BJ (cell line): ENCODE measurements at regions not wholly inside any gene's neighbourhood (a gene's known extent, or its start where the extent isn't known, plus 50 kb on each side); places are given as distances from the start of the nearest gene placed in this dataset.

Experiments
- CTCF ChIA-PET: fragments of 350-600 bp; formaldehyde crosslinking; extraction: SDS; loops from one replicate; lab custom pipeline; 2021; ENCODE audit warnings: antibody characterized with exemption, inconsistent platforms; lab: Yijun Ruan, JAX
- POLR2A ChIA-PET: fragments of 300-600 bp; sonication (Branson Sonifier 250); formaldehyde crosslinking; extraction: SDS; loops from one replicate; lab custom pipeline; 2021; ENCODE audit warnings: antibody characterized with exemption; lab: Charles Lee
- DNase-seq: peaks from one replicate; pipeline ENCODE4 v3.0.0-alpha.2; 2011; ENCODE audit warnings: low read depth
- H3K27me3 ChIP-seq: 2 replicates; pipeline ENCODE4 v1.6.0; 2011; ENCODE audit warnings: low read length; ENCODE audit not compliant: control insufficient read depth, insufficient read depth
- H3K36me3 ChIP-seq: 2 replicates; pipeline ENCODE4 v1.5.1; 2011; ENCODE audit warnings: low read length; ENCODE audit not compliant: control insufficient read depth, insufficient read depth
- H3K4me3 ChIP-seq: 2 replicates; pipeline ENCODE4 v1.5.1; 2011; ENCODE audit warnings: low read depth, mild to moderate bottlenecking, control low read depth, low read length
- TF ChIP-seq, protein P1 (sequence below): IDR thresholded peaks from 2 replicates; pipeline ENCODE4 v1.5.1; 2011; ENCODE audit warnings: low read depth, mild to moderate bottlenecking, control low read depth, inconsistent platforms, low read length, moderate library complexity; ENCODE audit not compliant: insufficient read depth

DNA sequence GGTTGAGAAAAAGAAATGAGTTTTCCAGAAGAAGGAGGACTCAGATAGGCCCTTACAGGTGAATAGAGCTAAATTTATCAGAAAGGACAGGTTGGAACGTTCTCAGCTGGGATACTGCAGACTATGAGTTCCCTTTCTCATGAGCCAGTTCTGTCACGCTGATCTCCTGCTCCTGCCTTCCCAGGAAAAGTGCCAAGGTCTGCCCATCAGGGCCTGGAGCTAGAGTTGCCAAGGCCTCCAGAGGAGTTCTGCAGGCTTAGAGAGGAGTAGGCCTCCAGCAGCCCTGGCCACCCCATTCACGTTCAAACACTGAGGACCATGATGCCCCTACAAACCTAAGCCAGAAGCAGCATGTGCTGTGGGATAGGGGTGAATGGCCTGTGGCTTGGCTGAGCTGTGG lies 126.8 kb upstream of the TNR start:
- TF ChIP-seq, protein P1, sequence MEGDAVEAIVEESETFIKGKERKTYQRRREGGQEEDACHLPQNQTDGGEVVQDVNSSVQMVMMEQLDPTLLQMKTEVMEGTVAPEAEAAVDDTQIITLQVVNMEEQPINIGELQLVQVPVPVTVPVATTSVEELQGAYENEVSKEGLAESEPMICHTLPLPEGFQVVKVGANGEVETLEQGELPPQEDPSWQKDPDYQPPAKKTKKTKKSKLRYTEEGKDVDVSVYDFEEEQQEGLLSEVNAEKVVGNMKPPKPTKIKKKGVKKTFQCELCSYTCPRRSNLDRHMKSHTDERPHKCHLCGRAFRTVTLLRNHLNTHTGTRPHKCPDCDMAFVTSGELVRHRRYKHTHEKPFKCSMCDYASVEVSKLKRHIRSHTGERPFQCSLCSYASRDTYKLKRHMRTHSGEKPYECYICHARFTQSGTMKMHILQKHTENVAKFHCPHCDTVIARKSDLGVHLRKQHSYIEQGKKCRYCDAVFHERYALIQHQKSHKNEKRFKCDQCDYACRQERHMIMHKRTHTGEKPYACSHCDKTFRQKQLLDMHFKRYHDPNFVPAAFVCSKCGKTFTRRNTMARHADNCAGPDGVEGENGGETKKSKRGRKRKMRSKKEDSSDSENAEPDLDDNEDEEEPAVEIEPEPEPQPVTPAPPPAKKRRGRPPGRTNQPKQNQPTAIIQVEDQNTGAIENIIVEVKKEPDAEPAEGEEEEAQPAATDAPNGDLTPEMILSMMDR, result no peak
- DNase-seq, result no peak
- ChIA-PET CTCF (no interaction called here), POLR2A (no interaction called here)
- Histone ChIP-seq H3K36me3 (no peaks in the 10 kb centered on the region), H3K27me3 (no peaks in the 10 kb centered on the region), H3K4me3 (no peak overlapping the region)

DNA sequence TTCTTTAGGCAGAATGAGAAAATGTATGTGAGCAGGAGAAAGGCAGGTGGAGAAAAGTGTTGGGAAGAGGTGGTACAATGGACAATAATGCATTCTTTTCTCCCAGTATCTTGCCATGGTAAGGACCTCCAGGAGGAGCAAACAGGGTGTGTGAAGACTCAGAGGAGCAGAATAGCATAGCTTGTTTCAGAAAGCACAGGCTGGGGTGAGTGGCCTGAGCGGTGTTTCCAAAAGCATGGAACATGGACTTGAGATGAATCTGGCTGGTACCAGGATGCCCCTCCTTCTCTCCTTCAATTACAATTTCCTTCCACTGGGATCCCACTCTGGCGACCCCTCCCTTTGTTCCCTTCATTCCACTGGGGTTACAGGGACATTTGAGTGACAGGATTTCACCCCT lies 123.4 kb upstream of the TNR start:
- ChIA-PET POLR2A (no interaction called here), CTCF (no interaction called here)
- Histone ChIP-seq H3K36me3 (no peaks in the 10 kb centered on the region), H3K27me3 (no peaks in the 10 kb centered on the region), H3K4me3 (no peak overlapping the region)
- DNase-seq, result no peak
- TF ChIP-seq, protein P1, result no peak

DNA sequence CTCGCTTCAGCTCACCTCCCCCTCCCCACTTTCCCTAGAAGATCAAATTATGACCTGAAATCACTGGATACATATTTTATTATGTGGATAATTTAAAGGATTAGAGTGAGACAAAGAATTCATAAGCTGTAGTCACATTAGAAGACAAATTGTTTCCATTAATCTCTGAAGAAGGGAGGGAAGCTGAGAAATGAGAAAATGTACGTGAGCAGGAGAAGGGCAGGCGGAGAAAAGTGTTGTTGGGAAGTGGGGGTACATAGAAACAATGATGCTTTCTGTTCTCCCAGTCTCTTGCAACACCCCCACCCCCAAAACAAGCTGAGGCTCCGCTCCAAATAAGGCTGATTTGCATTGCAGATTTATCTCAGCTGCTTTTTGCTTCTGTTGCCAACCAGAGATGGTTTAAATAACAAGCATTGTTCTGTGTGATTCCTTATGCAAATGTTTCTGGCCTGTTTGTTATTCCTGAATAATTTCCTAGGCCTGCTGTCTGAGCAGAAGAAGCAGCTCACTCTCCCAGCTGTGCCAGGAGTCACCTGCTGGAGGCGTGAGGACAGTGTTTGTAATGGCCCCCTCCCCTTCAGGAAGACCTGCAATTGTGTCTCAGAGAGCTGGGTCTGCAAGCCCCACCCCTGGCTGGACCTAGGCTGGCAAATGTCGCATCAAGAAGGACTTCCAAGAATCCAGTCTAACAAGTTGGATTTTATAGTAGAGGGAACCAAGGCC lies 121.8 kb upstream of the TNR start:
- H3K4me3 ChIP-seq, result no peak overlapping the region
- no peak for DNase-seq
- TF ChIP-seq, protein P1, result no peak
- H3K36me3 ChIP-seq, result no peaks in the 10 kb centered on the region
- CTCF ChIA-PET, result interaction anchor here (1.0 kb wide), 2 partner anchors 9 to 10 kb away, joined by 3 read pairs; no protein-coding TSS in a partner anchor
- POLR2A ChIA-PET, result no interaction called here
- H3K27me3 ChIP-seq, result no peaks in the 10 kb centered on the region

DNA sequence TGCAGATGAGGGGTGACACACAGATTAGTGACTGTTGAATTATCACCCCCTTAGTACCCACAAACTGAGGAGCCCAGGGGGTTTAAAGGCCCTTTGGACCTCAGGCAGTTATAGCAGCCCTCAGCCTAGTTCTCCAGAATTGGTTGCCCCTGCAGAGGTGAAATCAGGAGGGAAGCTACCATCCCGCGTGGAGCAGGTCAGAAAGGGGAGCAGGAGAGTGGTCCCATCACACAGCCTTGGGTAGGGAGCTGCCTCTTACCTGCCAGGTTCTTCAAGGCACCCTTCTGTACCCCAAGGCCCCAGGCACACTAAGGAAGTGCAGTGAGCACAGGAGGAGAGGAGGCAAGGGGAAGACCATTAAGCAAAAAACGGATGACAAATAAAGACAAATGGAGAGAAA lies 121.2 kb upstream of the TNR start:
- TF ChIP-seq, protein P1, result no peak
- H3K27me3 ChIP-seq, result no peaks in the 10 kb centered on the region
- no peak for DNase-seq
- ChIA-PET POLR2A (no interaction called here), CTCF (interaction anchor here (1.0 kb wide), 1 partner anchor 8 kb away, joined by 3 read pairs; no protein-coding TSS in a partner anchor)
- H3K36me3 ChIP-seq, result no peaks in the 10 kb centered on the region
- H3K4me3 ChIP-seq, result no peak overlapping the region

DNA sequence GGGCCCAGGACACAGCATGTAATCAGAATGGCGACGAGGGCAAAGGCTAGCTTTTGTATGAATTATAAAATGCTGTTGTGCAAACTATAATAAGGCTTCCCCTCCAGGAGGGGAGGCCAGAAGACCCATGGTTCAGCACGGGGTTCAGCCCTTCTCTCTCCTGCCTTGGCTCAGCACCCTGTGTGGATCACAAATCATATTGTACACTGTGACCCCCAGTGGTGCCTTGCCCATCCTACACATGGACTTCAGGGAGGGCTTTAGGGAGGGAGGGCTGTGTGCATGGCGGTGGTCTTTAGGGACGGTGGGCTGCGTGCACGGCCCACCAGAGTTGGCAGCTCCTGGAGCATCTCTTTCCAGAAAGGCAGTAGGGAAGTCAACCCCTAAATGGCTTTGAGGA lies 120.8 kb upstream of the TNR start:
- no peaks in the 10 kb centered on the region for H3K36me3 ChIP-seq
- POLR2A ChIA-PET, result no interaction called here
- DNase-seq, result no peak
- TF ChIP-seq, protein P1, result no peak
- CTCF ChIA-PET, result no interaction called here
- H3K27me3 ChIP-seq, result no peaks in the 10 kb centered on the region
- H3K4me3 ChIP-seq, result no peak overlapping the region
